DMS 273 (cell line): ENCODE measurements at regions not wholly inside any gene's neighbourhood (a gene's known extent, or its start where the extent isn't known, plus 50 kb on each side); places are given as distances from the start of the nearest gene placed in this dataset.

ENCODE experiments used
- DNase-seq: peaks from one replicate; lab custom pipeline; 2025; ENCODE audit not compliant: unreplicated experiment; lab: John Stamatoyannopoulos, UW

- no peak for DNase-seq
These were observed 389.4 kb downstream of the DIPK2A start for GRCh38 chr3:144361002-144361401.

- no peak for DNase-seq
These were observed 390.5 kb downstream of the DIPK2A start for GRCh38 chr3:144362126-144362525.

- no peak for DNase-seq
These were observed 392.2 kb downstream of the DIPK2A start for GRCh38 chr3:144363856-144364255.

- no peak for DNase-seq
These were observed 393.1 kb downstream of the DIPK2A start for GRCh38 chr3:144364737-144365136.

DNA sequence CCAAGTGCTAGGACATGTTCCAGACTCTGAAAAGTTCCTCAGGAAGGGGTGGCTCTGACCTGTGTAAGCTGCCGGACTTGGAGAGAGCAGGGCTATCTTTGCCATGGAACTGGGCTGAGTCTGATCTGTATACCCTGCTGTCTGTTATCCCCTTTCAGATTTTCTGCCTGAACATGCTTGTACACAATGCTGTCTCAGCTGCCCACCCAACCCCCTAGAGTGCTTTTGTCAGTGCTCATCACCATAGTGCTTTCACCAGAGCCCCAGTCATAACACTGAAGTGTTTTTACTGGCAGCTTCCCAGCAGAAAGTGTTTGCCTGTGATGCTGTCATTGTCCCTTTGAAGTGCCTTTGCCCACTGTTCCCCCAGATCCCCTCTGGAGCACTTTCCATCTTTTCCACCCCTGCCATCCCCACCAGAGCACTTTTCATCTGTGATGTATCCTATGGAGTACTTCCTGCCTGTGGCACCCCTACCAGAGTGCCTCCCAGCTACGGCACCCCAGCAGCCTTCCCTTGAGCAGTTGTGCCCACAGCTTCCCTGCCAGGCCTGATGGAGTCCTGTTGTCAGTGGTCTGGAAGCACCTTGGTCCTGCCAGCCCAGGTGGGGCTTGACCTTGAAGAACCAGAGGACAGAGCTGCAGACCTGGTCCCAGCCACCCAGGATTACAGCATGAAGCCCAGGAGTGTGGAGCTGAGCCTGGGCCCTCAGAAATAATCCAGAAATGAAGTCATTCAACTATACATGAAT lies 397.7 kb downstream of the DIPK2A start:
- DNase-seq = no peak

DNA sequence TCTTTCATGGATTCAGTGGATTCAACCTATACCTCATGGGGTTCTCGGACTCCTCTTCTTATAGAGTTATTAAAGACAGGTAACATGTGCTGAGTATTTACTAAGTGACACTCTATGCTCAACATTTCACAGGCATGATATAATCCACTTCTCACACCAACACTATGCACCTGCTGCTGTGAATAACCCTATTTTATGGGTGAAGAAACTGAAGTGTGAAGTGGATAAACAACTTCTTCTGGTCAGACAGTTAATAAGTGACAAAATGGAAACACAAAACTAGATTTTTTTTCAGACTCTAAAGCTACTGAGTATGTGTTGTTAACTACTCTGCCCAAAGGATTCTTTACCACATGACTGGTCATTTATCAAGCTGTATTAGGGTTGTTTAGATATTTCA lies 403.5 kb downstream of the DIPK2A start:
- no peak for DNase-seq

DNA sequence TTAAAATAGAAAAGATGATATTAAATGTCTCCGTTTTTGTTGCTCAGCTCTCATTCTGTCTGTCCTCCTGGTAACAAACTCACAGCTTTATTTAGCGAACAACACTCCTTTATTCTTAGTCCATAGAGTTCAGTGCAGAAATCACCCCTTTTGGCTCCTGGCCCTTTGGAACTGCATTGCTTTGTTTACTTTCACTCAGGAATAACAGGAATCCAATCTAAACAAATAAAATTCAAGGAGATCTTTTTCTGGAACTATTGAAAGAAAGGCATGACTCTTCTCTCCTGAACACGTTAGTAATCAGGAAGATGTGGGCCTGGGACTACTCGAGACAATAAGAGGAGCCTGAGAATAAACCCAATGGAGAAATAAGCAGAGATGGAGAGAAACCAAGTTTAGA lies 409.2 kb downstream of the DIPK2A start:
- no peak for DNase-seq

DNA sequence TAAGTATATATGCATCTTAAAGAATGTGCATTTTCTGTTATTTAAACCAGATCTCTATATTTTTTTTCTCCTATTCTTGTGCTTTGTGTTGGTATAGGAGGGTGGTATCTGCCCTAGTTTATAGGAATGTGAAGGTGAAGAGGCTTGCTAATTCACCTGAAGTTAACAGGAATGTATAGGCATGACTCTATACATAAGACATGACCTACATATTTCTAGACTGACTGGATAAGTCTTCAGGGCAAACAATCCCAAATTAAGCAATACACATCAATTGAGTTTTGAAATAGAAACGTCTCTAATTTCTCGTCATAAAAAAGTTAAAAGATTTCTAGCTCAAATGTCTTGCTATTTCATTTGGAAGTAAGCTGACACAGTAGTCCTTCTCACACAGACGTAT lies 410.0 kb downstream of the DIPK2A start:
- no peak for DNase-seq

GRCh38 chr3:144384241-144384979 lies 412.8 kb downstream of the DIPK2A start:
- DNase-seq = no peak

- DNase-seq = no peak
These were observed 419.2 kb downstream of the DIPK2A start for GRCh38 chr3:144390786-144391185.

DNA sequence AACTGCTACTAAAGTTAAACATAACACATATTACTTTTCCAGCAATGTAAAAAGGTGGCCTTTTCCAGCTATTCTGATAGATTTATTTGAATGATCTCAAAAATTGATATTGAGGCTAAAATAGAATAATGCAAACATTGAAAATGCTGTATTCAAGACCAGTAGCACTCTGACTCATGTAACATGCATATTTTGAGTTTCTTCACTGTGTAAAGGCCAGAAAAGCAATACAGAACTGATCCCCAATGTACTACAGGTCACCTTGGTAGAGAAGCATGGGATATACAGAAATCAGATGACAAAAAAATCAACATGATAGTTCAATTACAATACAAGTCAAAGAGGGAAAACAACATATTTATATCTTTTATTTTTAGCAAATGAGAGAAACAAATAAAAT lies 419.6 kb downstream of the DIPK2A start:
- DNase-seq = no peak

DNA sequence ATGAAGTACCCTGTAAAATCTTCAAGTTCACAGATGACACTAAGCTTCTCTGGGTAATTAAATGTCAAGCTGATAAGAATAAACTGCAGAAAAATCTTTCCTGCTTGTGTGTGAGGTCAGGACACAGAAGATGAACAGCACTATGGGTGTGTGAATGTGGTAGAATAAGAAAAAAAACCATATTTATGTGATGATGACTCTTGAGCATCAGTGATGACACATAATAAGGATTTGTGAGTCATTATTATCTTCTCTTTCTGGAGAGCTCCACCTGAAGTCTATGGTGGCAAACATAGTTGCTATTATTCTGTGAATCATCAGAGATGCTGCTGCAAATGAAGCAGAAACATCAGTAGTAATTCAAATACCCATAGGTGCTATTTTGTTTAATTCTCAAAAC lies 422.4 kb downstream of the DIPK2A start:
- no peak for DNase-seq

DNA sequence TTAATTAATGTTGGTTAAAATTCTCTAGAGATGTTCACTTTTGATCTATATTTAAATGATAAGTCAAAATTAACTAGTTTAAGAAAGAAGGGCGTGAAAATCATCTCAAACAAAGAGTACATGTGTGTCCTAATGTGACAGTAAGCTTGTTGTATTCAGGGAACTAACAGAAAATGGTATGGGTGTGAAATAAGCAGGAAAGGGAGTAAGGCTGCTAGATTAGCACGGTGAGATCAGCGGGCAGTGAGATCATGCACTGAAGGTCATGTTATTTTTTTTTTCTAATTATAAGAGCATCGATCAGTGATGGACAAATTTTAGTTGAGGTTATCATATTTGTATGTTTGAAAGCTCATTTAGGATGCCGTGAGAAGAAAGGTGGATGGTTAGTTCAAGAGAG lies 430.8 kb downstream of the DIPK2A start:
- no peak for DNase-seq

- DNase-seq = no peak
These were observed 431.4 kb downstream of the DIPK2A start for GRCh38 chr3:144403040-144403457.

DNA sequence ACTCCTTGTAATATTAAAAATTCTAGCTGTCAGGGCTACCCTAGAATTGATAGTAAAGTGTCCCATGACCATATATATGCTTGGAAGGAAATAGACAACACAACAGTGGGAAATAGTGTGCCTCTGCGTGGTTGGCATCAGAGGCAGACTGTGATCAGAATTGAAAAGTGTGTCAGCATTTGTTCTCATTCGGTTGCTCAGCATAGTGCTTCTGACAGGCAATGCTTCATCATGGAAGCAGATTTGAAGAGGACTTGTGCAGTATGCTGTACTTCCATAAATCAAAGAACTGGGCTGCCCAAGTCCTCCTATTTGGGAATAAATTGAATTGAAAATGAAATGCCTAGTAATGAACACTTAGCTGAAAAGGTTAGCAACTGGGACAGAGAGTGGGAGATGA lies 435.7 kb downstream of the DIPK2A start:
- no peak for DNase-seq

DNA sequence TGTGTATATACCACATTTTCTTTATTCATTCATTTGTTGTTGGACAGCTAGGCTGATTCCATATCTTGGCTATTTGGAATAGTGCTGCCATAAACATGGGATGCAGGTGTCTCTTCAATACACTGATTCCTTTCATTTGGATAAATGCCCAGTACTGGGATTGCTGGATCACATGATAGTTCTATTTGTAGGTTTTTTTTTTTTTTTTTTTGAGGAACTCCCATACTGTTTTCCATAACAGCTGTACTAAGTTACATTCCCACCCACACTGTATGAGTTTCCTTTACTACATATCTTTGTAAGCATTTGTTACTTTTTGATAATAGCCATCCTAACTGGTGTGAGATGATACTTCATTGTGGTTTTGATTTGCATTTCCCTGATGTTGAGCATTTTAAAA lies 437.7 kb downstream of the DIPK2A start:
- DNase-seq = peak; percentile 37

GRCh38 chr3:144413068-144413467 lies 441.4 kb downstream of the DIPK2A start:
- no peak for DNase-seq

- DNase-seq = peak; percentile 52
These were observed 443.9 kb downstream of the DIPK2A start for GRCh38 chr3:144415492-144415891.

DNA sequence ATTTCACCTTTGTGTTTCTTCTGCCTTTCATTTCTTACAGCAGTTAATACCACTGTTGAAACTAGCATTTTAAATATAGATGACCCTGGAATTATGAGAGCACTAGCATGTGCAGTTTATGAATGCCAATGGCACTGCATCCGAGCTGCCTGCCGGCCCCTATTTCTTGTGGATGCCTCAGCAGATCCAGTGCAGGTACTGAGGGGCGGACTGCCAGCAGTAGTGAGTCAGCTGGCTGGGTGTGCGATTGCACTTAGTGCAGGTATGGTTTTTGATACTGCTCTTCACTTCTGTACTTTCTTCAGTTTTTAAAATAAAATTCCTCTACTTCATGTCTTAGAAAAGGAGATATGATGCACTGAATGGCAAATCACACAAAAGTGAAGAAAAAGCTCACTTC lies 453.0 kb downstream of the DIPK2A start:
- DNase-seq = no peak

DNA sequence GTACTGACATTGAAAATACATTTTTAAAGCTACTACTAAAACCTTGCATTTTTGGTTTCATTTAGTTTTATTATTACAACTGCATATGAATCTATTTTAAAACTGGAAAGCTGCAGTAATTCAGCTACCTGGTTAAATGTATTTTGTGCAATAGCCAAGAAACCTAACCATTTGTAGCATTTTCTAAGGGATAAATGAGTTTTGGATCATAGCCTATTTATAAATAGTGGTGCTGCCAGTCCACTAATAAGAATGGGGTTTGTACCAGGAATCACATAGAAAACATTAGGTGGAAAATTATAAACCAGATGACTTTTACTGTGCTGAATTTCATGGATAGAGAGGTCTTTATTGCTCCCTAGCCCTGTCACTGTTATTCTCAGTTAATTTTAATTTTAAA lies 454.7 kb downstream of the DIPK2A start:
- no peak for DNase-seq

DNA sequence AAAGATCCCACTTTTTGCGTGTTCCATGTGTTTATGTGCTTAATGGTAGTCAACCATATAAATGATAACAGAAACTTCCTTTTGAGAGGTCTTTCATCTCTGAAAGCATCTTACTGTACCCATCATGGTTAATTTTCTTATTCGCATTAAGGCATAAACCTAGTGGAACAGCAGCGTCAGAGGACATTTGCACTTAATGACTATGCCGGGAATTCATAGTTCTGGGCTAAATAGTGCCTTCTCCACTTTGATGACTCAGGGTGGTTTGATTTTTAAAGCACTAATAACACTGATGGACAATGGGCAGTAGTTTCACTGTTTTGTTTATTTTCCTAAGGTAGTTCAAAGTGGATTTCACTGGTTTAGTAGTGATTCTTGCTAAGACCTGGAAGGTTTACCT lies 455.3 kb downstream of the DIPK2A start:
- no peak for DNase-seq

DNA sequence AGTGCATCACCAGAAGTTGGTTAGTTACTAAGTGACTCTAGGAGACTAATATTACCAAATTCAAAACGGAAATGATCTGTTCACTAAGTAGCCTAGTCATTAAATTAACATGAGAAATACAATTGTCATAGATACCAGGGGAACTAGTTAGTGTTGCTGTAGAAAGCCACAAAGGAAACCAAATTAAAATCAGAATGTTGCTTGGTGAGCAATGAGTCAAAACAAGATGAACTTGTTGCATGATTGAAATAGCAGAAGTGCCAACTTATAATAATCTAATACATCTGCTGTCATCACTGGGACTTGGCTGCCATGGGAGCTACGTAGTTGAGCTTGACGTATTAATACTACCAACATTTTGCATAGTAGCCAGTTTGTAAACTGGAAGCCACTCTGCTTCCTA lies 458.1 kb downstream of the DIPK2A start:
- no peak for DNase-seq

DNA sequence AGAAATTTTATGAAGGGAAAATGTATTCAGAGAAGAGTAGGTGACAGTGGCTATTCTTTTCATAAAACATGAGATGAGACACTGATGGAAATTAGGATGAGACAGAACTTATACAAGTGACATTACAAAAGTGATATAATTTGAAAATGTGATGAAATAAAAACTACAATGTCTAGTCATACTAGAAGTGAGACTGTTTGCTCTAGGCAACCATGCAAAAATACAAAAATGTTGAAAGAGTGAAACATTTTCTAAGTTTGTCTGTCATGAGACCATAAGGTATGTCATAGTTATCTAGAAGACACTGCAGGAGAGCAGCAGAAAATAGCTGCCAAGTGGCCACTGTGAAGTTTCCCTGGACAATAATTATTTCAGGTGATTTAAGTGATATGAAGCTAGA lies 459.5 kb downstream of the DIPK2A start:
- DNase-seq = no peak
